Lower lobe of right lung (tissue), 2 donors: ENCODE measurements at regions not wholly inside any gene's neighbourhood (a gene's known extent, or its start where the extent isn't known, plus 50 kb on each side); places are given as distances from the start of the nearest gene placed in this dataset.

ENCODE experiments used
- ATAC-seq, 2 donors: fragments of 200-7000 bp; cut with Tn5 transposase; one replicate each; pipeline ENCODE4 v1.9.1; 2020 to 2022; ENCODE audit warnings: mild to moderate bottlenecking in 2 of 2, moderate library complexity in 2 of 2
- DNase-seq: peaks from one replicate; pipeline ENCODE4 v3.0.0-alpha.2; 2020
- H3K27ac ChIP-seq: fragments of 200-600 bp; one replicate; pipeline ENCODE4 v1.8.0; 2022
- H3K27me3 ChIP-seq: fragments of 200-600 bp; one replicate; pipeline ENCODE4 v1.8.0; 2022; ENCODE audit warnings: low read depth
- H3K36me3 ChIP-seq: fragments of 200-600 bp; one replicate; pipeline ENCODE4 v1.8.0; 2022; ENCODE audit warnings: mild to moderate bottlenecking
- H3K4me1 ChIP-seq: fragments of 200-600 bp; one replicate; pipeline ENCODE4 v1.8.0; 2022
- H3K4me3 ChIP-seq: fragments of 200-600 bp; one replicate; pipeline ENCODE4 v1.8.0; 2022; ENCODE audit warnings: mild to moderate bottlenecking
- H3K9me3 ChIP-seq: fragments of 200-600 bp; one replicate; pipeline ENCODE4 v1.8.0; 2022
- intact Hi-C: fragments of 100-400 bp; cut with DNase I; formaldehyde crosslinking; loops from one replicate; pipeline ENCODE4 v1.11.0; 2022
- TF ChIP-seq, protein P1 (sequence below): fragments of 200-600 bp; IDR thresholded peaks from one replicate; pipeline ENCODE4 v1.8.0; 2022; ENCODE audit warnings: antibody characterized with exemption, mild to moderate bottlenecking
- donor health status: DM: no; HTN: yes; CAD: no; lungs with severe emphysema.

DNA sequence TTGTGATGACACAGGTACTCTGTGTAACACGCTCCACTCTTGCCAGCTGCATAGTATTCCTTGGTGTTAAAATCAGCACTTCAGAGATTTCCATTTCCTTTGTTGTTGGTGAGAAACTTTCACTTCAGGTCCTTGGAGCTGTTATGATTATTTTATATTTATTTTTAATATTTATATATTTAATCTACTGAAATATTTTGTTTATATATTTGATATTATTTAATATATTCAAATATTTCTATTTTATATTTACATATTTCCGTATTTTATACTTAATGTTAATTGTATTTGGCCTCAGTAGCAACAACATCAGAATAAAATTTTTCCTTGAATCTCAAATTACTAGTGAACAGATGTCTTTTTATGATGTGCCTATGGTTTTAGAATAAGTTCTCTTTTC lies 225.3 kb downstream of the MAGEB17 start:
- intact Hi-C loops = no loop called here
- H3K27me3 ChIP-seq = no peaks in the 10 kb centered on the region
- no peaks in the 10 kb centered on the region for H3K36me3 ChIP-seq
- TF ChIP-seq, protein P1, sequence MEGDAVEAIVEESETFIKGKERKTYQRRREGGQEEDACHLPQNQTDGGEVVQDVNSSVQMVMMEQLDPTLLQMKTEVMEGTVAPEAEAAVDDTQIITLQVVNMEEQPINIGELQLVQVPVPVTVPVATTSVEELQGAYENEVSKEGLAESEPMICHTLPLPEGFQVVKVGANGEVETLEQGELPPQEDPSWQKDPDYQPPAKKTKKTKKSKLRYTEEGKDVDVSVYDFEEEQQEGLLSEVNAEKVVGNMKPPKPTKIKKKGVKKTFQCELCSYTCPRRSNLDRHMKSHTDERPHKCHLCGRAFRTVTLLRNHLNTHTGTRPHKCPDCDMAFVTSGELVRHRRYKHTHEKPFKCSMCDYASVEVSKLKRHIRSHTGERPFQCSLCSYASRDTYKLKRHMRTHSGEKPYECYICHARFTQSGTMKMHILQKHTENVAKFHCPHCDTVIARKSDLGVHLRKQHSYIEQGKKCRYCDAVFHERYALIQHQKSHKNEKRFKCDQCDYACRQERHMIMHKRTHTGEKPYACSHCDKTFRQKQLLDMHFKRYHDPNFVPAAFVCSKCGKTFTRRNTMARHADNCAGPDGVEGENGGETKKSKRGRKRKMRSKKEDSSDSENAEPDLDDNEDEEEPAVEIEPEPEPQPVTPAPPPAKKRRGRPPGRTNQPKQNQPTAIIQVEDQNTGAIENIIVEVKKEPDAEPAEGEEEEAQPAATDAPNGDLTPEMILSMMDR = no peak
- no peaks in the 10 kb centered on the region for H3K9me3 ChIP-seq
- DNase-seq (no peak), ATAC-seq (no peak)
- H3K4me1 ChIP-seq = no peaks in the 10 kb centered on the region
- H3K4me3 ChIP-seq = no peak overlapping the region
- no peak overlapping the region for H3K27ac ChIP-seq

- Histone ChIP-seq H3K4me1 (no peaks in the 10 kb centered on the region), H3K4me3 (no peak overlapping the region), H3K27me3 (no peaks in the 10 kb centered on the region), H3K27ac (no peak overlapping the region), H3K9me3 (no peaks in the 10 kb centered on the region), H3K36me3 (no peaks in the 10 kb centered on the region)
- intact Hi-C loops = no loop called here
- ATAC-seq (no peak), DNase-seq (no peak)
- TF ChIP-seq, protein P1 = no peak
These were observed 227.0 kb downstream of the MAGEB17 start for GRCh38 chrX:16394290-16394689.

- Histone ChIP-seq H3K4me3 (no peak overlapping the region), H3K36me3 (no peaks in the 10 kb centered on the region), H3K27me3 (no peaks in the 10 kb centered on the region), H3K9me3 (no peaks in the 10 kb centered on the region), H3K27ac (no peak overlapping the region), H3K4me1 (no peaks in the 10 kb centered on the region)
- intact Hi-C loops = no loop called here
- TF ChIP-seq, protein P1 = no peak
- ATAC-seq = no peak
- no peak for DNase-seq
These were observed 236.5 kb downstream of the MAGEB17 start for GRCh38 chrX:16403808-16404207.

- Histone ChIP-seq H3K36me3 (no peaks in the 10 kb centered on the region), H3K4me3 (no peak overlapping the region), H3K9me3 (no peaks in the 10 kb centered on the region), H3K27me3 (no peaks in the 10 kb centered on the region), H3K4me1 (no peaks in the 10 kb centered on the region), H3K27ac (no peak overlapping the region)
- TF ChIP-seq, protein P1 = no peak
- ATAC-seq (no peak), DNase-seq (no peak)
- intact Hi-C loops = no loop called here
These were observed 233.4 kb upstream of the S100G start for GRCh38 chrX:16416588-16416987.

DNA sequence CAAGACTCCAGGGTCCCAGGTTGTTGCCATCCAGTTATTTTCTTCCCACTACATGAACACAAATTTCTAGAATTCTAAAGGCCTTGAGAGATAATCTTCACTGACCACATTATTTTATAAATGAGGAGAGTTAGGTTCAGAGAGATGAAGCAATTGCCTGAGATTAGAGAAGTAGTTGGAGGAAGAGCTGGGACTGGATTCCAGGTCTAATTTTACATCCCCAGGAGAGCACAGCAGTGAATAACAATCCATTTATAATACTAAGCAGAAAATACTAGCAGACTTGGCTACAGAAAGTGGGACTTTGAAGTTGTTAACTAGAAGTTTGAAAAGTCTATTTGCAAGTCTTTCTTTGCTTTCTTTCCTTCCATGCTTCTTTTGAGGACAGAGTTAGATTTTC lies 231.3 kb upstream of the S100G start:
- Histone ChIP-seq H3K4me3 (no peak overlapping the region), H3K27me3 (no peaks in the 10 kb centered on the region), H3K27ac (no peak overlapping the region), H3K9me3 (no peaks in the 10 kb centered on the region), H3K36me3 (no peaks in the 10 kb centered on the region), H3K4me1 (no peaks in the 10 kb centered on the region)
- DNase-seq (no peak), ATAC-seq (no peak)
- TF ChIP-seq, protein P1 = no peak
- intact Hi-C loops = no loop called here

DNA sequence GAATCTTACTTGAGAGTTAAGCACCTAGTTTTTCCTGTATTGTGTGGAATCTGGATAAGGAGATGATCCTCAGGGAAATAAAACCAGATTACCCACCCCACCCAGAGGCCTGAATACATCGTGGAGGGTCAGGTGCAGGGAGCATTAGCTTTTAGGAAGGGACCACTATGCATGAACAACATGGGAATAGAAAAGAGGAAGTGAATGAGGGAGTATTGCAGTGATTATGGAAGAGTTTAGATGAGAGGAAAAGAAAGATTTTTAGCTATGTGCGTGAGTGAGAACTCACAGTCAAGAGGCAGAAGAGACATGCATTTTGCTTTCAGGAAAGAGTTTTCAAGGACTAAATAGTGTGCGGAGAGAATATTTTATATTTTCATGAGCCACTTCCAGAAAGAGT lies 222.3 kb upstream of the S100G start:
- intact Hi-C loops = no loop called here
- H3K36me3 ChIP-seq = no peaks in the 10 kb centered on the region
- ATAC-seq (no peak), DNase-seq (no peak)
- H3K4me1 ChIP-seq = no peaks in the 10 kb centered on the region
- no peak overlapping the region for H3K27ac ChIP-seq
- no peaks in the 10 kb centered on the region for H3K27me3 ChIP-seq
- H3K9me3 ChIP-seq = no peaks in the 10 kb centered on the region
- TF ChIP-seq, protein P1 = no peak
- H3K4me3 ChIP-seq = no peak overlapping the region
